Urinary bladder (tissue), 3 donors: ENCODE measurements at regions not wholly inside any gene's neighbourhood (a gene's known extent, or its start where the extent isn't known, plus 50 kb on each side); places are given as distances from the start of the nearest gene placed in this dataset.

ENCODE experiments used
- DNase-seq: peaks from one replicate; pipeline ENCODE4 v3.0.0-alpha.2; 2015; ENCODE audit errors: extremely low spot score
- H3K27ac ChIP-seq: one replicate; pipeline ENCODE4 v1.5.1; 2013; ENCODE audit warnings: low read depth, mild to moderate bottlenecking, moderate library complexity
- H3K36me3 ChIP-seq: one replicate; pipeline ENCODE4 v1.6.1; 2013; ENCODE audit warnings: mild to moderate bottlenecking, moderate library complexity; ENCODE audit not compliant: insufficient read depth
- H3K4me1 ChIP-seq: one replicate; pipeline ENCODE4 v1.6.1; 2013; ENCODE audit warnings: mild to moderate bottlenecking, moderate library complexity; ENCODE audit not compliant: insufficient read depth
- H3K4me3 ChIP-seq: one replicate; pipeline ENCODE4 v1.5.1; 2013; ENCODE audit warnings: low read depth, low read length
- WGBS: extraction: QIAGEN DNeasy Blood & Tissue Kit; methylation state at CpG from one replicate; pipeline ENCODE4 v1.1.7; 2013; 5-methylcytosine and 5-hydroxymethylcytosine counted together
- donor health status: healthy with polysubstance abuse.
- donor health status: healthy.

DNA sequence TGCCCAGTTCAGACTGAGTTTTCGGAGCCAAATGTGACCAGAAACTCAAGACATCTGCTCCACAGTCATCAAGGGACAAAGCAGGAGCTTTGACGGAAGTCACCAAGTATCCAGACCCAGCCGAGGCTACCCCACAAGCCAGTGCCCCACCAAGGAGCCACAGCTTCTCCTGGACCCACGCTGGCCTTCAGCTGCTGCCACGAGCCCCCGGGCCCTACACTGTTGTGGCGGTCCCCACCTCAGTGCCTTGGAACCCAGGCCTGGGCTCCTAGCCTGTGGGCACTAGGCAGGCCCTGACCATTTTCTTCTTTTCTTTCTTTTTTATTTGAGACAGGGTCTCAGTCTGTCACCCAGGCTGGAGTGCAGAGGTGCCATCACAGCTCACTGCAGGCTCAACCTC, 82.1 kb upstream of the NKX1-1 start:
- WGBS = 84% methylated on average over 7 of the region's 7 CpGs
- no peak overlapping the region for H3K4me3 ChIP-seq
- no peaks in the 10 kb centered on the region for H3K36me3 ChIP-seq
- no peaks in the 10 kb centered on the region for H3K4me1 ChIP-seq
- no peak overlapping the region for H3K27ac ChIP-seq
- DNase-seq = no peak

DNA sequence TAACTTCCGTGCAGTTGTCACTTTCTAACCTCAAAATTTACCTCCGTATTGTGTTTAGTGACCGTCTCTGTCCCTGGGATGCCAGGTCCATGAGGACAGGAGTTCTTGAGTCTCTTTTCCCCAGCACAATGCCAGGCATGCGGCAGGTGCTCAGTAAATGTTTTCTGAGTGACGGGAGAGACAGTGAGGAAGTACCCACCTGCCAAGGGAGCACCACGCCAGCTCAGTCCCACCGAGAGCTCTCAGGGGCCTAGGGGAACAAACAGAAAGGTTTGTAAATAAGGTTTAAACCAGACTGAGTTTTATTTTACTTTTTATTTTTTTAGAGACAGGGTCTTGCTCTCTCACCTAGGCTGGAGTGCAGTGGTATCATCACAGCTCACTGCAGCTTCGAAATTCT, 81.5 kb upstream of the NKX1-1 start:
- 85% methylated on average over 8 of the region's 8 CpGs for WGBS
- H3K4me1 ChIP-seq = no peaks in the 10 kb centered on the region

DNA sequence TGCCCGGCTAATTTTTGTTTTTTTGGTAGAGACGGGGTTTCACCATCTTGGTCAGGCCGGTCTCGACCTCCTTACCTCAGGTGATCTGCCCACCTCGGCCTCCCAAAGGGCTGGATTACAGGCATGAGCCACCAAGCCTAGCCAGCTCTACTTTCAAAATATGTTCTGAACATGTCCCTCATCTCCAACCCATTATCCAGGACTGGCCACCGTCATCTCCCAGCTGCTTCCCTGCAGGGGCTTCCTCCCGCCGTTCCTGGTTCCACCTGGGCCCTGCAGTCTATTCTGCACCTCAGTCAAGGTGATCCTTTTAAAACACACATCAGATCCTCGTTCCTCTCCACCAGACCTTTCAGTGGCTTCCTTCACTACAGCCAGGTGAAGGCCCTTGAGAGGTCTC, 80.9 kb upstream of the NKX1-1 start:
- Histone ChIP-seq H3K36me3 (no peaks in the 10 kb centered on the region), H3K27ac (no peak overlapping the region), H3K4me1 (no peaks in the 10 kb centered on the region), H3K4me3 (no peak overlapping the region)
- no peak for DNase-seq
- 89% methylated on average over 9 of the region's 9 CpGs for WGBS

More for the DNA sequence above, 81.5 kb upstream of the NKX1-1 start:
- DNase-seq = no peak
- Histone ChIP-seq H3K4me3 (no peak overlapping the region), H3K36me3 (no peaks in the 10 kb centered on the region), H3K27ac (no peak overlapping the region)

DNA sequence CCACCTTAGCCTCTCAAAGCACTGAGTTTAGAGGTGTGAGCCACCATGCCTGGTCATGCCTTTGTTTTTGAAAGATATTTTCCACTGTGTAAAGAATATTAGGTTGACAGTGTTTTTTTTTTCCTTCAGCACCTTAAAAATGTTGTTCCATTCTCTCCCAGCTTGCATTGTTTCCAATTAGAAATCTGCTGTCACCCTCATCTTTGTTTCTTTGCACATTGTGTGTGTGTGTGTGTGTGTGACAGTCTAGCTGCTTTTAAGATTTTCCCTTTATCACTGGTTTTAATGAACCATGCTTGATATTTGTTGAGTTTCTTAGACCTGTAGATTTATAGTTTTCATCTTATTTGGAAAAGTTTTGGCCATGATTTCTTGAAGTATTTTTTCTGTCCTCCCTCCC, 79.0 kb upstream of the NKX1-1 start:
- no peaks in the 10 kb centered on the region for H3K4me1 ChIP-seq
- no peaks in the 10 kb centered on the region for H3K36me3 ChIP-seq
- DNase-seq = no peak

GRCh38 chr4:1480720-1481119, 74.5 kb upstream of the NKX1-1 start:
- 83% methylated on average over 1 of the region's 1 CpG for WGBS
- Histone ChIP-seq H3K27ac (no peak overlapping the region), H3K36me3 (no peaks in the 10 kb centered on the region), H3K4me1 (no peaks in the 10 kb centered on the region), H3K4me3 (no peak overlapping the region)
- DNase-seq = no peak

More for the DNA sequence above, 79.0 kb upstream of the NKX1-1 start:
- H3K27ac ChIP-seq = no peak overlapping the region
- H3K4me3 ChIP-seq = no peak overlapping the region

GRCh38 chr4:1479454-1479853, 73.2 kb upstream of the NKX1-1 start:
- Histone ChIP-seq H3K4me3 (no peak overlapping the region), H3K27ac (no peak overlapping the region), H3K36me3 (no peaks in the 10 kb centered on the region), H3K4me1 (no peaks in the 10 kb centered on the region)
- WGBS = 92% methylated on average over 10 of the region's 10 CpGs
- no peak for DNase-seq

GRCh38 chr4:1478766-1479355, 72.6 kb upstream of the NKX1-1 start:
- DNase-seq = no peak
- Histone ChIP-seq H3K36me3 (no peaks in the 10 kb centered on the region), H3K4me1 (no peaks in the 10 kb centered on the region), H3K27ac (no peak overlapping the region), H3K4me3 (no peak overlapping the region)
- WGBS = 34% methylated on average over 10 of the region's 10 CpGs

DNA sequence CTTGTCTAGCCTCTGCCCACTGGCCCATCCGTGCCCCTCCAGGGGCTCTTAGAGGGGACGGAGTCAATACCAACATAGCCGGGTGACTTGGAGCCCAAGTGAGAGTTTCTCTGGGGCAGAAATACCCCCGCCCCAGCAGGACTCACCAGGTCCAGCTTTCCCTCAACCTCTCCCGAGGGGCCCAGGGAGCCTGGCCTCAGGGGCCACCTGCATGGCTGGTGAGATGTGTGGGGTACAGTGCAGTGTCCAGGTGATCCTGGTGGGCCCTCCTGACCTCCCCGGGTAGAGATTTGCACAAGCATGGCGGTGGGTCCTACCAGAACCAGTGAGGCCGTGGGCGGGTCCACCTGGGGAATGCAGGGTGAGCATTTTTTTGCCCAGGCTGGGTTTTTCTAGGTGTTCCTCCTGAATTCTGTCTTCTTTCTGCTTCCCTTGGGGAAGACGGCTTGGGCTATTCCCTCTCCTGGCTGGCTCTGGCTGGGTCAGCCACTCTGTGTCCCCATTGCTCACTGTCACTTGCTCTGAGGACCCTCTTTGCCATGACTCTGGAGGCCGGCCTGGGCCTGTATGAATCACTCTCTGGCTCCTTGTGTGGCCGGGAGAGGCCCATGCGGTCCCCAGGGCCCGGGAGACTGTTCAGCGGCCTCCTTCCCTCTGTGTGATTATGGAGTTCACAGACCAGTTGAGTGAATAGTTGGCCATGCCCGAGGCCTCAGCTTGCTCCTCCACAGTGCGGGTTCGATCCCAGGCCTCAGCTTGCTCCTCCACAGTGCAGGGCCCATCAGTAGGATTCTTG, 71.0 kb upstream of the NKX1-1 start:
- H3K36me3 ChIP-seq = no peaks in the 10 kb centered on the region
- no peak overlapping the region for H3K27ac ChIP-seq
- no peaks in the 10 kb centered on the region for H3K4me1 ChIP-seq
- no peak overlapping the region for H3K4me3 ChIP-seq
- WGBS = 91% methylated on average over 18 of the region's 18 CpGs
- DNase-seq = no peak

GRCh38 chr4:1476140-1476513, 69.9 kb upstream of the NKX1-1 start:
- Histone ChIP-seq H3K36me3 (no peaks in the 10 kb centered on the region), H3K27ac (no peak overlapping the region), H3K4me1 (no peaks in the 10 kb centered on the region), H3K4me3 (no peak overlapping the region)
- no peak for DNase-seq
- 100% methylated on average over 2 of the region's 2 CpGs for WGBS

GRCh38 chr4:1475277-1476139, 69.3 kb upstream of the NKX1-1 start:
- DNase-seq = no peak
- no peak overlapping the region for H3K4me3 ChIP-seq
- 77% methylated on average over 1 of the region's 1 CpG for WGBS
- H3K27ac ChIP-seq = no peak overlapping the region
- H3K4me1 ChIP-seq = no peaks in the 10 kb centered on the region
- H3K36me3 ChIP-seq = no peaks in the 10 kb centered on the region

DNA sequence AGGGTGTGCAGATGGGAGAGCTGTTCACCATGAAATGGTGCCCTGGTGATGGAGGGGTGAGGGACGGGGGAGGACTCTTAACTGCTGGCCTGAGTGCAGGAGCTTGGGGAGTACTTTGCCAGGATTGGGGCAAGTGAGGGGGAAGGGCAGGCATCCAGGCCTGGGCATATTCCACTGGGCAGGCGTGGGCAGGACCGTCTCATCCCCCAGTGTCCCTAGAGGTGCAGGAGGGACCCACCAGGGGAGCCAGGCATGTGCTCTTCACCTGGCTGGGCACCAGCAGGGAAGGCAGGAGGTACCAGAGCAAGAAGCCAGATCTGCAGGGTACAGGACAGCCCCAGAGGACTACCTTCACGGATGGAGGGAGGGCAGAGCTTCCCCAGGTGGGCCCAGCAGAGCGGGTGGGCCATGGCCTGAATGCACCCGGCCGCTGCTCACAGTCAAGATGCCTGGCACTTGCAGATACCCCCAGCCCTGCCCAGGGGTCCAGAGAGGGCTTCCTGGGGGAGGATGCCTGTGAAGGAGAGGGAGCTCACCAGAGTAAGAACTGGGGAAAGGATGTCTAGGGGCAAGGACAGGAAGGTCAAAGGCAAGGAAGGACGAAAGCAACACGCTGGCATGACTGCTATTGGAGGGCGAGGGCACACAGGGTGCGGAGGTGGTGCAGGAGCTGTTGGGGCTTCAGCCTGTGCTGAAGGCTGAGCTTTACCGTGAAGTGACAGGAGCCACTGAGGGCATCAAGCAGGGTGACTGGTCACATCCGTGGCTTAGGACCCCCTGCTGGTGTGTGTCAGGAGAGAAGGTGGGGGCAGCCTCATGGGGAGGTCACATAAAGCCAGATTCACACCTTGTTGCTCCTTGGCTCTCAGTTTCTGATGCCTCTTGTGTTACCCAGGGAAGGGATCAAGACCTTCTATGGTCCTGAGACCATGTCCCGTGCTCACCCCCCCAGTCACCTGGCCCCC, 68.2 kb upstream of the NKX1-1 start:
- no peak overlapping the region for H3K4me3 ChIP-seq
- no peak for DNase-seq
- H3K36me3 ChIP-seq = no peaks in the 10 kb centered on the region
- WGBS = 75% methylated on average over 14 of the region's 14 CpGs
- H3K4me1 ChIP-seq = no peaks in the 10 kb centered on the region
- H3K27ac ChIP-seq = no peak overlapping the region

- Histone ChIP-seq H3K27ac (no peak overlapping the region), H3K4me3 (no peak overlapping the region), H3K36me3 (no peaks in the 10 kb centered on the region), H3K4me1 (no peaks in the 10 kb centered on the region)
- DNase-seq = no peak
- WGBS = 84% methylated on average over 8 of the region's 8 CpGs
Measured at GRCh38 chr4:1473718-1474117, 67.5 kb upstream of the NKX1-1 start.

GRCh38 chr4:1472911-1473518, 66.8 kb upstream of the NKX1-1 start:
- Histone ChIP-seq H3K36me3 (no peaks in the 10 kb centered on the region), H3K27ac (no peak overlapping the region), H3K4me3 (no peak overlapping the region), H3K4me1 (no peaks in the 10 kb centered on the region)
- WGBS = 81% methylated on average over 9 of the region's 9 CpGs
- DNase-seq = no peak
